Neuronal stem cell (in vitro differentiated cells): ENCODE measurements at regions not wholly inside any gene's neighbourhood (a gene's known extent, or its start where the extent isn't known, plus 50 kb on each side); places are given as distances from the start of the nearest gene placed in this dataset.
"Not testable (repeated sequence)": the region's sequence is repeated elsewhere in the genome, so short reads cannot be mapped to it uniquely, and the experiment has no call there.

ENCODE experiments used
- DNase-seq: peaks from one replicate; pipeline ENCODE4 v3.0.0-alpha.2; 2013; ENCODE audit warnings: low spot score
- H2AFZ ChIP-seq: one replicate; pipeline ENCODE4 v1.6.1; 2013; ENCODE audit warnings: mild to moderate bottlenecking, low read length, inconsistent platforms
- H2AK5ac ChIP-seq: 2 replicates; pipeline ENCODE4 v1.6.1; 2013; ENCODE audit warnings: low read depth, mild to moderate bottlenecking, inconsistent platforms, low read length, moderate library complexity, mixed read lengths
- H2BK120ac ChIP-seq: 2 replicates; pipeline ENCODE4 v1.6.1; 2013; ENCODE audit warnings: low read depth, mild to moderate bottlenecking, inconsistent platforms, low read length, moderate library complexity, mixed read lengths
- H2BK12ac ChIP-seq: one replicate; pipeline ENCODE4 v1.6.1; 2013; ENCODE audit warnings: low read length, inconsistent platforms
- H2BK15ac ChIP-seq: 2 replicates; pipeline ENCODE4 v1.6.1; 2013; ENCODE audit warnings: mild to moderate bottlenecking, low read length, inconsistent platforms, mixed read lengths
- H2BK5ac ChIP-seq: one replicate; pipeline ENCODE4 v1.6.1; 2013; ENCODE audit warnings: inconsistent platforms, mild to moderate bottlenecking, low read length, moderate library complexity
- H3K14ac ChIP-seq: one replicate; pipeline ENCODE4 v1.6.1; 2013; ENCODE audit warnings: low read length, inconsistent platforms
- H3K18ac ChIP-seq: 2 replicates; pipeline ENCODE4 v1.6.1; 2013; ENCODE audit warnings: low read length, inconsistent platforms
- H3K23ac ChIP-seq: 2 replicates; pipeline ENCODE4 v1.6.1; 2013; ENCODE audit warnings: low read depth, mild to moderate bottlenecking, mixed read lengths, low read length, inconsistent platforms; ENCODE audit not compliant: poor library complexity
- H3K27ac ChIP-seq: replicated peaks from 3 replicates; pipeline ENCODE4 v1.5.1; 2013; ENCODE audit warnings: low read length, inconsistent platforms
- H3K27me3 ChIP-seq, 3 experiments: 2 replicates each; pipeline ENCODE4 v1.6.1; 2013; ENCODE audit warnings: low read length in 3 of 3, mild to moderate bottlenecking in 2 of 3, inconsistent platforms in 1 of 3, low read depth in 1 of 3, mixed read lengths in 1 of 3, moderate library complexity in 1 of 3; ENCODE audit not compliant: control insufficient read depth in 3 of 3, insufficient read depth in 3 of 3
- H3K36me3 ChIP-seq, 2 donors: replicated peaks in 1 of 2; 2 replicates each; pipeline ENCODE4 v1.6.1; 2013; ENCODE audit warnings: low read length in 2 of 2; ENCODE audit not compliant: control insufficient read depth in 2 of 2, insufficient read depth in 2 of 2
- H3K4ac ChIP-seq: 2 replicates; pipeline ENCODE4 v1.6.1; 2013; ENCODE audit warnings: inconsistent platforms, mild to moderate bottlenecking, low read length, moderate library complexity
- H3K4me1 ChIP-seq, 2 donors: 1 replicate in 1 of 2; 2 replicates in 1 of 2; pipeline ENCODE4 v1.6.1; 2013; ENCODE audit warnings: low read length in 2 of 2, low read depth in 1 of 2; ENCODE audit not compliant: control insufficient read depth in 2 of 2, insufficient read depth in 1 of 2
- H3K4me2 ChIP-seq: one replicate; pipeline ENCODE4 v1.6.1; 2013; ENCODE audit warnings: mild to moderate bottlenecking, low read length, inconsistent platforms; ENCODE audit not compliant: insufficient read depth, poor library complexity, severe bottlenecking
- H3K4me3 ChIP-seq, 2 donors: 2 replicates each; pipeline ENCODE4 v1.5.1; 2013; ENCODE audit warnings: low read length in 2 of 2, mild to moderate bottlenecking in 2 of 2, inconsistent platforms in 1 of 2, moderate library complexity in 1 of 2
- H3K79me1 ChIP-seq: one replicate; pipeline ENCODE4 v1.6.1; 2013; ENCODE audit warnings: low read depth, mild to moderate bottlenecking, inconsistent platforms, low read length, moderate library complexity
- H3K9ac ChIP-seq: one replicate; pipeline ENCODE4 v1.6.1; 2013; ENCODE audit warnings: mild to moderate bottlenecking, low read depth, low read length, inconsistent platforms; ENCODE audit not compliant: poor library complexity
- H3K9me3 ChIP-seq, 2 donors: replicated peaks in 1 of 2; 2 replicates each; pipeline versions ENCODE3 to v1.6.1; 2013; ENCODE audit warnings: low read length in 2 of 2, mild to moderate bottlenecking in 2 of 2, inconsistent platforms in 1 of 2, low read depth in 1 of 2, mixed read lengths in 1 of 2, moderate library complexity in 1 of 2; ENCODE audit not compliant: control insufficient read depth in 2 of 2, insufficient read depth in 1 of 2
- H4K8ac ChIP-seq: one replicate; pipeline ENCODE4 v1.6.1; 2013; ENCODE audit warnings: low read depth, mild to moderate bottlenecking, inconsistent platforms, low read length, moderate library complexity
- H4K91ac ChIP-seq: one replicate; pipeline ENCODE4 v1.6.1; 2013; ENCODE audit warnings: low read length, low read depth, mild to moderate bottlenecking, inconsistent platforms; ENCODE audit not compliant: poor library complexity
- WGBS, 2 donors: extraction: QIAGEN DNeasy Blood & Tissue Kit; methylation state at CpG; one replicate each; pipeline ENCODE4 v1.1.7; 2013; ENCODE audit warnings: missing lambda C conversion rate in 2 of 2, mixed read lengths in 1 of 2; ENCODE audit not compliant: insufficient read length in 2 of 2, insufficient replicate concordance in 1 of 2; ENCODE audit errors: extremely low coverage in 2 of 2; 5-methylcytosine and 5-hydroxymethylcytosine counted together

DNA sequence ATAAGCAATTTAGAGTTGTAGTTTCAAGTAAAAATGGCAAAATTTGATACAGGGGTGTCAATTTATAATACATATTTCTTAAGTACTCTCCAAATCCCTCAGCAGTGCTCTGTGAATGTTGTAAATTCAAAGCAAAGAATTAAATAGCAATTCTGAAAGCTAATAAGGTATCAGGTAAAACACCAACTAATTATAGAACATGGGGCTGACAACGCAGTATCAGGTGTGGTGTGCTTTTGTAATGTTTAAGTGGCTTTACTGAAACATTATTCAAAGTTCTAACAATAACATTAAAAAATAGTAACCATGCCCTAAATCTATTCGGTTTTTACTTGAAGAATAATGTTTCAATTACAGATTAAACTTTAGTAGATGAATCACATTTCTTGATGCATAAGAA is 1271.2 kb upstream of the ADGRL2 start:
- Histone ChIP-seq H3K4me1 (peaks cover 2 to 16% of the 10 kb centered on the region in 2 donors), H3K27ac (no peak overlapping the region), H3K27me3 (no peaks in the 10 kb centered on the region), H3K79me1 (no peaks in the 10 kb centered on the region), H3K4me3 (no peak overlapping the region), H3K4me2 (no peak overlapping the region), H2AK5ac (no peak overlapping the region), H3K18ac (no peak overlapping the region), H2BK120ac (no peak overlapping the region), H2BK5ac (no peak overlapping the region), H2AFZ (no peak overlapping the region), H3K4ac (no peak overlapping the region), H3K23ac (no peak overlapping the region), H3K9ac (no peak overlapping the region), H2BK12ac (no peak overlapping the region), H4K91ac (no peak overlapping the region), H3K14ac (no peak overlapping the region), H3K9me3 (no peaks in the 10 kb centered on the region), H3K36me3 (no peaks in the 10 kb centered on the region), H2BK15ac (no peak overlapping the region), H4K8ac (no peak overlapping the region)
- no CpG with 5 or more reads among the region's 2 CpGs for WGBS, 2 donors
- DNase-seq = no peak

DNA sequence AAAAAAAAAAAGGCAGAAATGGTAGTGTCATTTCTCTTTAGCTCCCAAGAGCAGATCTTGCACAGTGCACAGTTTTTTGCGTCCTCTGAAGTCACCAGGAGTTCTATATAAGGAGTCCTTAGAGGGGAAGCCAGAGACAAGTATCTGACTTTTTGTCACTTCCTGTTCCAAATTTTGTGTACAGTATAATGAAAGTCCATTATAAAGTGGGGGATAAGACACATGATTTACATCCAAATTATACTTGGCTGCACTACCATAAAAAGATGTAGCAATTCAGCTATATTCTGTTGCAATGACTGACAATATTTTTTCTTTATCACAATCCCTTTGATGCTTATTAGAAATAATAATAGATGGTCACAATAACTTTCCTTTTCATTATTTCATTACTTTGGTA is 1276.9 kb upstream of the ADGRL2 start:
- Histone ChIP-seq H3K79me1 (no peaks in the 10 kb centered on the region), H3K18ac (no peak overlapping the region), H2BK5ac (no peak overlapping the region), H3K4me3 (no peak overlapping the region), H4K91ac (no peak overlapping the region), H2BK12ac (no peak overlapping the region), H3K36me3 (no peaks in the 10 kb centered on the region), H3K27ac (no peak overlapping the region), H2BK120ac (no peak overlapping the region), H4K8ac (no peak overlapping the region), H3K9ac (no peak overlapping the region), H2AK5ac (no peak overlapping the region), H3K4me1 (no peaks in the 10 kb centered on the region), H2AFZ (no peak overlapping the region), H3K27me3 (no peaks in the 10 kb centered on the region), H3K23ac (no peak overlapping the region), H3K4ac (no peak overlapping the region), H3K14ac (no peak overlapping the region), H3K4me2 (no peak overlapping the region), H2BK15ac (no peak overlapping the region), H3K9me3 (no peaks in the 10 kb centered on the region)
- WGBS, 2 donors = no CpG with 5 or more reads among the region's 1 CpG
- no peak for DNase-seq

DNA sequence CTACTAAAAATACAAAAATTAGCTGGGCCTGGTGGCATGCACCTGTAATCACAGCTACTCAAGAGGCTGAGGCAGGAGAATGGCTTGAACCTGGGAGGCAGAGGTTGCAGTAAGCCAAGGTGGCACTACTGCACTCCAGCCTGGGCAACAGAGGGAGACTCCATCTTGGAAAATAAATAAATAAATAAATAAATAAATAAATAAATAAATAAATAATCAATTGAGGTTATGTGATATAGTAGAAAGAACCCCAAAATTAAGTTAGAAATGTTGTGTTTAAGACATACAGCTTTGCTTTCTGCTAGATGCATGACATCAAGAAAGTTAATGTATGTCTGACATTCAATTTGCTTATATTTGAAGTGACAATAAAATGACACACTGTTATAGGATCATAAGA is 1277.7 kb upstream of the ADGRL2 start:
- H3K79me1 ChIP-seq, H3K18ac ChIP-seq: not testable (repeated sequence)

DNA sequence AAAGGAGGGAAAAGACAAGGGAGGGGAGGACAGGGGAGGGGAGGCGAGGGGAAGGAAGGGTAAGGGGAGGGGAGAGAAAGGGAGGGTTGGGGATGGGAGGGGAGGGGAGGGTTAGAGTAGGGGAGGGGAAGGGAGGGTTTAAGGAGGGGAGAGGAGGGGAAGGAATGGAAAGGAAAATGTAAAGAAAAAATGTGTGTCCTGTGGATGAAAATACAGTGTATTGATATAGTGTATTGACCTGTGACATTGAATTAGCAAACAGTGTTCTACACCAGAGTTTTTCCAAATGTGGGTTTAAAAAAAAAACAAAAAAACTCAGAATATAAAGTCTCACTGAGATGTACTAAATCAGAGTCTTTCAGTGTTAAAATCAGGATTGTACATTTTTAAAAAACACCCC is 1279.8 kb upstream of the ADGRL2 start:
- no CpG with 5 or more reads among the region's 1 CpG for WGBS, 2 donors
- no peak overlapping the region for H4K91ac ChIP-seq
- no peaks in the 10 kb centered on the region for H3K4me1 ChIP-seq
- H3K36me3 ChIP-seq = no peaks in the 10 kb centered on the region
- H3K4me2 ChIP-seq = no peak overlapping the region
- H3K18ac ChIP-seq = no peak overlapping the region
- no peak overlapping the region for H2BK12ac ChIP-seq
- no peak for DNase-seq
- H3K9ac ChIP-seq = no peak overlapping the region
- H2BK120ac ChIP-seq = no peak overlapping the region
- no peak overlapping the region for H4K8ac ChIP-seq
- no peaks in the 10 kb centered on the region for H3K79me1 ChIP-seq
- H3K27me3 ChIP-seq = no peaks in the 10 kb centered on the region
- H3K9me3 ChIP-seq = no peaks in the 10 kb centered on the region
- no peak overlapping the region for H3K4me3 ChIP-seq
- H3K14ac ChIP-seq = no peak overlapping the region
- H2BK5ac ChIP-seq = no peak overlapping the region
- no peak overlapping the region for H2AK5ac ChIP-seq
- H3K23ac ChIP-seq = no peak overlapping the region
- H3K27ac ChIP-seq = no peak overlapping the region
- H2BK15ac ChIP-seq = no peak overlapping the region
- H2AFZ ChIP-seq = no peak overlapping the region
- no peak overlapping the region for H3K4ac ChIP-seq

More for the DNA sequence above, 1277.7 kb upstream of the ADGRL2 start:
- not testable (repeated sequence) for H3K4me1 ChIP-seq, H4K91ac ChIP-seq, H3K4ac ChIP-seq, H2AFZ ChIP-seq, H3K36me3 ChIP-seq, DNase-seq, H3K9ac ChIP-seq, H4K8ac ChIP-seq, H2BK15ac ChIP-seq, H3K23ac ChIP-seq, H3K27ac ChIP-seq, H3K9me3 ChIP-seq, H2BK12ac ChIP-seq, H3K27me3 ChIP-seq, H2BK120ac ChIP-seq, H2BK5ac ChIP-seq, H2AK5ac ChIP-seq, H3K14ac ChIP-seq, H3K4me3 ChIP-seq, H3K4me2 ChIP-seq
